ENCODE measurements at regions not wholly inside any gene's neighbourhood (a gene's known extent, or its start where the extent isn't known, plus 50 kb on each side); places are given as distances from the start of the nearest gene placed in this dataset.
A peak's percentile ranks its signal among the peaks of the same experiment; 100 is the strongest.

DNA sequence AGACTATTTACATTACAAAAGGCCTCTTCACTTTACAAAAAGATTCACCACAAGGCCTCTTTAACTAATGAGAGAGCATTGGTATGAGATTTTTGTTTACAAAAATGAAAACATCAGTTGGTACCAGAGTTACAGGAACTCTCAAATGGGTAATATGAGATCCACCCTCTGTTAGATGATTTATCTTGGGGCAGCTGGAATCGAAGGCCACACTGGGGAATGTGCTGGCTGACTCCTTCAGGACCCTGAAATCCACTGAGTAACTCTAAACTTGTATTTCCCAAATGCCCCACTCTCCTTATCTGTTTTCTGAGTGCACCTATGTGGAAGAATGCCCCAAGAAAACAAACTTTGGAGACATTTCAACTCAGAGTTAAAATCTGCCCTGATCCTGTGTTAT lies 232.9 kb upstream of the F9 start:
- no peak overlapping the region for H3K4me3 ChIP-seq

DNA sequence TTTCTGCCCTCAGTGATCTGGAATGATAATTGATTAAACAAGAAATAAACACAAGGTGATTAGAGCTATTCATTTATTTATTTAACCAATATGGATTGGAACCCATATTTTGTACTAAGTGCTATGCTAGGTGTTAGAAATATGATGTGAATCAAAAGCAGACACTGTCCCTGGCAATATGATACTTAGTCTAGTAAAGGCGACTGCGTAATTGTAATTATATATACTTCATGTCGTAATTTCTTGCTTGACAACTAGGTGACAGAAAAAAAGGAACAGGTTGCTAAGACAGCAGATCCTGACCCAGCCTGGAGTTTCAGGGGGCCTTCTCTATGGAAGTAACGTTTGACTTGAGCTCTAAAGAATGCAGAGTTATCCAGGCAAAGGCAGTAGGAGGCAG lies 236.5 kb upstream of the F9 start:
- no peak overlapping the region for H3K27ac ChIP-seq
- H3K4me3 ChIP-seq: no peak overlapping the region

More for the DNA sequence above, 232.9 kb upstream of the F9 start:
- no peak overlapping the region for H3K27ac ChIP-seq

DNA sequence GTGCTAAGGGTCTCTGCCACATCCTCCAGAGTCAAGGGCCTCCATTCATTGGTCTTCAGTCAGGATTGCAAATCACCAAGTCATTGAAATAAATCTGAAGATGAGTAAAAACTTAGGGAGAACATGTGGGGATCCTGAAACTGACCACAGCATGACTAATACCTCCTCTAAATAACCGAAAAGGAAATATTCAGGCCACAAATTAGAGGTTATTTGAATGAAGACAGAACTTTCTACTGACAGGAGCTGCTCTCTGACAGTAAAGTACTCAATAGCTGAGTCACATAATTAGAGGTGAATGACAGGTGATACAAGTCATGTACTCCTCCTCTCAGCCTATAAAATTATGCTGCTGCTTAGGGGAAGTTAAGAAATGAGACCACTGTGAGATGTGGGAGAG lies 240.2 kb upstream of the F9 start:
- no peak overlapping the region for H3K27ac ChIP-seq
- H3K4me3 ChIP-seq: no peak overlapping the region

DNA sequence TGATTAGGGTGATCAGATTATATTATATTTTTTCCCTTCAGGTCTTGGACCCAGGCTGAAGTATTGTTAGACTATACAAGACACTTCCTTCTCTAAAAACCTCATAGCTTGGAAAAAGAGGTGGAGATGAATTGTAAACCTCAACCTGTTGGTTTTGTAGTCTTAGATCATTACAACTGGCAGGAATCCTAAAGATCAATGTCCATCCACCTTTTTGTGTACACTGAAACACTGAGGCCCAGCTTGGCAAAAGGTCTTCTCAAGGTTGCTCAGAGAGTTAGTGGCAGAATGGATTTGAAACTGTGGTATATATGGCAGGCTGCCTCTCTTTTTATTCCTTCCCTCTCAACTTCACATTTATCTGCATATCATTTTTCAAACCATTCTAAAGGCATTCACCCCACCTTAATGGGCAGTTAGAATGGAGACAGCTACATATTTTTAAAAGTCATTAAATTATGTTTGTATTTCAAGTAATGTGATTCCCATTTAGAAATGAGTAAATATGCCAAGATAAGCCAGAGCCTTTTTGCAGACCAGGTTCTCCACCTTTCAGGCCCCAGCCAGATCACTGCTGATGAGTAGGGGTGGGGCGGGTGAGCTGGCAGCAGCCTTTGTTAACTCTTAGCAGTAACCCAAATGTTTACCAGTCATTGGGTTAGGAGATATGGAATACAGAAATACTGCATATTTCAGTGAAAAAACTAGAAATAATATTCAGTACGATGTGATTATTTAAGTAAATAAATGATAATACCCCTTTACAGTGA lies 243.2 kb upstream of the F9 start:
- no peak overlapping the region for H3K4me3 ChIP-seq
- no peak overlapping the region for H3K27ac ChIP-seq

DNA sequence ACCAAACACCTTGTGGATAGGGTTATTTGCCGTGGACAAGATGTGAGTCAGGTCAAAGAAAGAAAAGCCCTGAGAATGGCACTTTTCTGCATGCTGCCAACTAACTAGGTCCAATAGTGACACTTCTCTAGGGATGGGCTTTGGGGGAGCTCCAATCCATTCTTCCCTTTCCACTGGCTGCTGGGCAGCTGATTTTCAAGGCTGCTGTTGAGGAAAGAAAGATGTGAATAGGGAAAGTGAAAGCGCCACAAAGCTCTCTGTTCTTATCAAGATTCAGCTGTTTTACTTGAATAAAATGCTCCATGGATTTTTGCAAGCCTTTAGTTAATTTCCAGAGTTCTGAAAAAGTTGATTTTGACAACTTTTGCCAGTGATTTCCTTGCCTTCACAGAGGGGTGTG lies 244.2 kb upstream of the F9 start:
- Histone ChIP-seq H3K27ac (no peak overlapping the region), H3K4me3 (no peak overlapping the region)

DNA sequence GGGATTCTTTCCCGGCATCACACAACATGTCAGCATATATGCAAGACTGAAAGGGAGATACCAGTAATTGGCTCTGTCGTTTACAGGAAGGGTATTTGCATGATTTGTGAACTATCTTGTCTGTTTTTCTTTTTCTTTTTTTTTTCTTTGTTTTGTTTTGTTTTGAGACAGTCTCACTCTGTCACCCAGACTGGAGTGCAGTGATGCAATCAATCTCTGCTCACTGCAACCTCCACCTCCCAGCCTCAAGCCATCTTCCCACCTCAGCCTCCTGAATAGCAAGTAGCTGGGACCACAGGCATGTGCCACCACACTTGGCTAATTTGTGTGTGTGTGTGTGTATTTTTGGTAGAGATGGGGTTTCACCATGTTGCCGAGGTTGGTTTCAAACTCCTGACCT lies 262.7 kb upstream of the F9 start:
- Histone ChIP-seq H3K27ac (no peak overlapping the region), H3K4me3 (no peak overlapping the region)

DNA sequence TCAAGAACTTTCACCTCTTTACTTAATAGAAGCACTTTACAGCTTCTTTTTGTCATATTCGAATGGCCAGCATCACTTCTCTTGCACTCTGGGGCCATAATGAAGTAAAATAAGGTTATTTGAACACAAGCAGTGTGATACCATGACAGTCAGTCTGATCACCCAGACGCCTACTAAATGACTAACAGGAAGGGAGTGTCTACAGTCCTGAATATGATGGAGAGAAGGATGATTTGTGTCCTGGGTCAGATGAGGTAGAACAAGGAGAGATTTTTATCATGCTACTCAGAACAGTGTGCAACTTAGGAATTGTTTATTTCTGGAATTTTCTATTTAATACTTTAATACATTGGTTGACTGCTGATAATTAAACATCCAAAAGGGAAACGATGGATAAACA lies 284.2 kb upstream of the F9 start:
- Histone ChIP-seq H3K4me3 (no peak overlapping the region), H3K27ac (no peak overlapping the region)

DNA sequence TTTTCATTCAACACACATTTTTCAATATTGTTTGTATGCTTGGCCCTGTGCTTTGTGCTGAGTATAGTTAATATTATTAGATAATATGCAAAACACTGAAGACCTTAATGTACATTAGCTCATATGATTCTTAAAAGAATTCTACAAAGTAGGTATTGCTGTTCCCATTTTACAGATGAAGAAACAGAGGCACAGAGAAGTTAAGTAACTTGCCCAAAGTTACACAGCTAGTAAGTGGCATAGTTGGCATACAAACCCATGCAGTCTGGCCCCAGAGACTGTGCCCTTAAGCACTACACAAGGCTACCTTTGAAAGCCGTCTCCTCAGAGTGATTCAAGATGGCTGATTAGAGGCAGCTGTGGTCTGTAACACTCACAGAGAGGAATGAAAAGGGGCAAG lies 293.4 kb upstream of the F9 start:
- Histone ChIP-seq H3K4me3 (no peak overlapping the region), H3K27ac (no peak overlapping the region)

DNA sequence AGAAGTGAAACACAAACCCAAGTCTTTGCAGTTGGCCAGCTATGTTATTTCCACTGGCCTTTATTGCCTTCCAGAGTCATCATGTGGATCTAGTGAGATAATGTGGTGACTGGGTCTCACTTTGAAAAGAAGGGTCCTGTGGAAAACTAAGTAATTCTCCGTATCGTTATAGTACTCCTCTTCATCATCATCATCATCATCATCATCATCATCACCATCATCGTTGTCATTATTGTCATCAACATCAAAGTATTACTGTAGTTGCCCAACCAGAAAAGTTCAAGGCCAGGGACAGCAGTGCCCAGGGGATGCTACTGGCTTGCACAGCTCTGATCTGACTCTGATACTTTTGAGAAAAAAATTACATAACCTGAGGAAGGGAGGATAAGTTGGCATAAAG lies 295.6 kb upstream of the F9 start:
- no peak overlapping the region for H3K27ac ChIP-seq
- H3K4me3 ChIP-seq: no peak overlapping the region

DNA sequence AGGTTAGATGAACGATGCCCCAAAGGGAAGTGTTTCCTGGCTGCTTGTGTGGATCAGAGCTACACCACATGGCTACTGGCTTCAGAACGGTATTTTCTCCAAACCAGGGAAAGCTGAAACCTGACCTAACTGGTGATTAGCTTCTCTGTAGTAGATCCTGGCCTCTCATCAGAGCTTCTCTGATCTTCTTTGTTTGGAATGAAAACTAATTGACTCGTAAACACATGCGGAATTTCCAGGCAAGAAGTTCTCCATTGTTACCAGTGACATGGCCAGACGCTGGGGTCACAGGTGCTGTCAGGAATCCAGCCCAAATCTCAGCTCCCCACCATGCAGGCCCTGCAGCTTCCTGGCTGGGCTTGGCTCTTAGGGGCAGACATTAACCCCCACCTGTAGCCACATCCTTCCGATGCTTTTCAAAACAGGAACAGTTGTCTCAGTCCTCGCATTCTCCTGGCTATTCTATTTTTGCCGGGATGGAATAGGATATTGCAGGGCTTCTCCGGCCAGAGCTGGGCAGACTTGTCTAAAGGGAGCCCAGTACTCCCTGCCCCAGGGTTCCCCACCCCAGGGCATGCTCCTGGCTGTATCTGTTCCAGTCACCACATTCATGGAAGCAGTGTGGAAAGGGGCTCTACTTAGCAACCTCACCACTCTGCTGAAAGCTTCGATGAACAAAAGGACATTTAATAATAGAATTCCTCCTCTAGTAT lies 305.4 kb upstream of the F9 start:
- no peak overlapping the region for H3K27ac ChIP-seq
- no peak overlapping the region for H3K4me3 ChIP-seq

DNA sequence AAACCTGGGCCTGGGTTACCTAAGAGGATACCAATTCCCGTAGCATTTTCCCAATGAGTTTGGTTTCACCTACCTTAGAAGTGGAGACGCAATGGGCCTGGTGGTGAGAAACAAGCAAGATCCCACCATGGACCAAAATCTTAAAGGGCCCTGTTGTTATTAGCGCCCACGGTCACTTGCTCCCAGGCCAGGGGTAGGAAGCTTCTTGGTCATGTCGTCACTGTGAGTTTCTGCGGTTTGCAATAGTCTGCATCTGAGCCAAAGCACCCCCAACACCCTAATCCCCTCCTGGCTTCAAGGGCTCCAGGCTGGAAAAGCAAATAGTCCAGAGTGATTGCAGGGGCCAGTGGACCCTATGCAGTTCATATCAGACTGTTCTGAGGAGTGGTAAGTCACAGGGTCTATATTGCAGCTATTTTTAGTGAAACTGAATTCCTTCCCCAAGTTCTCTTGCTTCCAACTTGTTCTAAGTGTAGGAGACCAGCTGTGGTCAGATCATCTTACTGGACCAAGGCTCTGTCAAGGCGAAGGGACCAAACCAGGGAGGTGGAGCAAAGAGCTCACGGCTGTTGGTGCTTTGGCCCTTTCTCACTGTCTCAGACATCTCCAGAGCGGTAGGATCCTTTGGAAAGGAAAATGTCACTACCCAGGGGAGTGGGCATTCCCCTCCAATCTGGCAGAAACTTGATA lies 307.9 kb upstream of the F9 start:
- no peak overlapping the region for H3K4me3 ChIP-seq

DNA sequence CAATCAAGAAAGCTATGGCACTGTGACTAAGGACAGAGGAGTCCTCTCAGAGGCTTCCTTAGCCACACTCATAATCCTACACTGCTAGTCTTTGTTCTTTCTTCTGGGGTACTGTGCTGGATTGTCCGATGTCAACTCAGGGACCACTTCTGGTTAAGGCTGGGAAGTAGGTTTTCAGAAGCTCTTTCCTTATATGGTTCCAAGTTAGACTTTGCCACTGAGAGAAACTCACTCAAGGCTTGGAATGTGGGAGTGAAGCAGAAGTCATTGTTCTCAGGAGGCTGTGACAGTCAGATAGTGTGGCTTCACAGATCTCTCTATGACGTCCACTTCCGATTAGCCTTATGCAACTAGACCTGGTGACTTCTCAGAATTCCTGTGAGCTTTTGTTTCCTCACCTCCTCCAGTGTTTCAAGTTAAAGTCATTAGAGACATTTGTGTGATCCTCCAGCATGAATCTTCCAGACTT lies 317.3 kb upstream of the F9 start:
- Histone ChIP-seq H3K27ac (no peak overlapping the region), H3K4me3 (no peak overlapping the region)

More for the DNA sequence above, 307.9 kb upstream of the F9 start:
- H3K27ac ChIP-seq: no peak overlapping the region

DNA sequence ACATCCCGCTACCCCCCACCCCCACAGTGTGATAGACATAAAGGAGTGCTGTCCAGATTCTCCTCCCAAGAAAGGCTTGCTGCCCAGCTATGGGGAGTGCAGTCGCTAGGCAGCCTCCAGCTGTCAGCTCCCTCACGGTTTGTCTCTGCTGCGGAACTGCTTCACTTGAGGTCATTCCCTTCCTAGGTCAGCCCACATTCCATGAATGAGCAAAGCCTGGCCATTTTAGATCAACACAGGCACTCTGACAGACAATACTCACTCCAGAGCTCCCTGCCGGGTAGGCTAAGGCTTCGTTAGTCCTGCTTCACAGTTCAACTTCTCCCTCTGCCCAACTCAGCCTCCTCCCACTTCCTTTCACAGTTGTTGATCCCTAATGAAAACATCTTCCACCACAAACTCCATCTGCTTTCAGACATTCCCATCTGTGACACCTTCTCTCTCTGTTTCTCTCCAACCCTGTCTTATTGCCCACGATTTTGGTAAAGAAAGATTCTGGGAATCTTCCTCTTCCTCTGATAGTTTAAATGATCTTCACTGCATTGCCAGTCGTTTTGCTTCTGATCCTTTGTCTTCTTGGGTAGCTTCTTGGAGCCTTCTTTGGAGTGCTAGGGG lies 318.9 kb upstream of the F9 start:
- Histone ChIP-seq H3K4me3 (no peak overlapping the region), H3K27ac (no peak overlapping the region)

DNA sequence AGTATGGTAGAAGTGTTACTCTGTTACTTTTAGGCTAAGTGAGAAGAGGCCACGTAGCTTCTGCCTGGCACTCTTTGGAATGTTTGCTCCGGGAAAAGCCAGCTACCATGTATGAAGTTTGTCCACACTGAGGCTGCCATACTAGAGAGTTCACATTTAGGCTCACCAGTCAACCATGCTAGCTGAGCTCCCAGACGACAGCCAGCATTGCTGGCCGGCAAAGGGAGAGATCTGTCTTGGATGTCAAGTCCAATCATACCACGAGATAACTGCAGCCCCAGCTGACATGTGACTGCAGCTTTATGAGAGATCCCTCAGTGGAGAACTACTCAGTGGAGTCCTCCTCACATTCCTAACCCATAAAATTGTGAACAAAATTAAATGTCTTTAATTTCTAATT lies 321.2 kb upstream of the F9 start:
- H3K4me3 ChIP-seq: no peak overlapping the region
- no peak overlapping the region for H3K27ac ChIP-seq

DNA sequence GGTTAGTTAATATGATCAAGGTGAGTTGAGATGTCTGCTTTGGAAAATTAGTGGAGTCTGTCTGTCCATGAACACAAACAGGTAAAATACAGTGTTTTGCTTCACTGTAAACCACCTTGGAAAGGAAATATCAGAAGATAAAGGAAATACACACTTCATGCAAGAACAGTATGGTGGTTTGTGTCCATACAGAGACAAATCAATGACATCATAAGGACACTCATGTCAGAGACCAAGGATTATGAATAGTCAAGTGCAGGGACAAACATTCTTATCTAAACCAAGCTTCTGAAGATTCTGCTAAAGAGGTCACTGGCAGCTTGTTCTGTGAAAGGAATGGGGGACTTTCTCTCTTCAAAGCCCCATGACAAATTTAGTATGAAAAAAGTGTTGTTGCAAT lies 322.9 kb upstream of the F9 start:
- no peak overlapping the region for H3K4me3 ChIP-seq
- H3K27ac ChIP-seq: no peak overlapping the region

DNA sequence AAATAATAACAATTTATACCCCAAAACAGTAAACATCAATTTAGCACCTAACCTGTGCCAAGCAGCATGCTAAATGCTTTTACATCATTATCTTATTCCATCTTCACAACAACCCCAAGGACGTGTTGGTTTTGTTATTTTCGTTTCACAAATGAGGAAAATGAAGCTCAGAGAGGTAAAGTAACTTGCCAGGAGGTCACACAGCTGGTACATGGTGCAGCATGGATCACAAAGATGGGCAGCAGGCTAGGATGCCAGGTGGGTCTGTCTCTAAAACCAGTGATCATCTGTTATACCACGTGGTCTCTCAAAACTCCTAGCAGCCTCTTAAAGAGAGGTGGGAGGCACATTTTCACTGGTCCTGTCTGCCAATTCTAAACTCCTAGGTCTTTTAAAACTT lies 323.6 kb upstream of the F9 start:
- H3K27ac ChIP-seq: no peak overlapping the region

DNA sequence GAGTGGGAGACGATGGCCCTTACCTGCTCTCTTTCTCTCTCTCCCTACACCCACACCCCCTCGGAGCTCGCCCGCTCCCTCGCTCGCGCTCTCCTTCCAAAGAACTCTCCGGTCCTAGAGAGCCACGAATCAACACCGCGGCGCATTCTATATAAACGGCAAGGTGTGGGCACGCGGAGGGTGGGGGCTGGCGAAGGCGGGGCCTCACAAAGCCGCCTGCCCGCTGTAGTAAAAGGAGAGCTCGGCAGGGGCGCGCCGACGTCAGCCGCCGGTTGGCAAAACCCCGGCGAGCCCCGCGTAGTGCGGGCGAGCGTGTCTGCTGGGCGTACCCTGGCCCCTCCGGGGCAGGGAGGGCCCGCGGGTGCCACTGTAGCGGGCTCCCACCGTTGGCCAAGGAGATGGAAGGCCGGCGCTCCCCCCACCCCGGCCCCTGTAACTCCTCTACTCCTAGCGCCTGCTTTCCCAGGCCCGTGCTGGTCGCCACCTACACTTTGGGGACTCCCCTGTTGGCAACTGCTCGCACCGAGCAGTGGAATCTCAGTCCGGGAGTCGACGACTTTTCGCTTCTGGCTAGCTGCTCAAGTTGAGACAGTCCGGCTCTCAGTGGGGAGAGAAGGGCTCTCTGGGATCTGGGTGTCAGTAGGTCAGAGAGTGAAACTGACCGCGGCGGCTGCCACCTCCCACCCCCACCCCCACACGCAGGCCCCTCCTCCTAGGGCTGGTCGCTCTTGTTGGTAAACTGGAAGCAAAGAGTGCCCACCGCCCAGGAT lies 325.5 kb upstream of the F9 start:
- Histone ChIP-seq H3K4me3 (peak overlapping the region; percentile 5 to 48 (median 35)), H3K27ac (peak overlapping the region in 3 of 21 experiments; percentile 4 to 27 (median 26))

More for the DNA sequence above, 323.6 kb upstream of the F9 start:
- H3K4me3 ChIP-seq: no peak overlapping the region

DNA sequence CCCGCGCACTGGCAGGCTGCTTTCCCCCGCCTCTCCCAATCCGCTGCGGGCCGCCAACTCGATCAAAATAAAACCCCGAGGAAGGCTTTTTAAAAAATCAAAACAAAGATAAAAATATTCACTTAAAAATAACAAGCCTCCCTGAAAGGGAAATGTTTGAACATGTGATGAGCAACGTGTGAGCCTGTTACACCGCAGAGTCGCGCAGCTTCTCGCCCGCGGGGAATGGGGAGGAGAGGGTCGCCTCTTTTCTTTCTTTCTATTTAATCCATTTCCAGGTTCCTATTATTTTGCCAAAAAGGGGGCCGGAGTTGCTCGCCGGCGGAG lies 326.0 kb upstream of the F9 start:
- peak overlapping the region; percentile 5 to 48 (median 35) for H3K4me3 ChIP-seq
- peak overlapping the region in 3 of 21 experiments; percentile 38 to 49 (median 44) for H3K27ac ChIP-seq

DNA sequence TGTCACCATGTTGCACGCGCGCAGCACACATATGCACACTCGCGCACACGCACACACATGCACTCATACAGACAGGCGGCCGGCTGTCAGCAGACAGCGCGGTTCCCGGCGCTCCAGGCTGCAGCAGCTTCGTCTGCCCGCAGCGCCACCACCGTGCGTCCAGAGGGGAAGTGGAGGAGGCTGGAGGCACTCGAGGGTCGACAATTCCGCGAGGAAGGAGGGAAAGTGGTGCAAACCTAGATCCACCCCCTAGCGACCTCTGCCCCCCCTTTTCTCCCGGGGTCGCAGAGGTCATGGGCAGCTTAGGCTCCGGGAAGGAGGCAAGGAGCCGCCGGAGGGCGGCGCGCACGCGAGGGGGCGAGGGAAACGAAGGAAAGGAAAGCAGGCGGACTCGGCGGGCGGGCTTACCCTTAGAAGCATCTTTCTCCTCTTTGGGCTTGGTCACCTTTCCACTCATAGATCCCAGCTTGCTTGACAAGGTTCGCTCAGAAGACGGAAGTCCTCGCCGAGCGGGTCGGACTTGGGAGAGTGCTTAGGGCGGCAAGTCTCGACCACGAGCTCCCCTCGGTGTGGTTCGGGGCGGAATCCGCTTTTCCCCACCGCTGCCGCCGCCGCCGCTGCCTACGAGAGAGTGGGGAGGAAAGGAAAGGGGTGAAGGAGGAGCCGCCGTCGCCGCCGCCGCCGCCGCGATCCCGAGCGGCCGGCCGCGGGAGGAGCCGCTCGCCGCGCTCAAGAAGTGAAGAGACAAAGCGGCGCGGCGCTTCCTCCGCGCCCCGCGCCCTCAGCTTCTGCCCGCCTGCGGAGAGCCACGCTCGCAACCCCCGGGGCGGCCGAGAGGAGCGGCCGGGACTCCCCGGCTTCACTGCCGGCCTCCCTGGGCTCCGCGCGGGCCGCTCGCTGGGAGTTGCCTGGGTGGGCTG lies 326.6 kb upstream of the F9 start:
- H3K4me3 ChIP-seq: peak overlapping the region; percentile 5 to 48 (median 35)
- peak overlapping the region in 3 of 21 experiments; percentile 38 to 49 (median 44) for H3K27ac ChIP-seq
